ENCODE measurements at regions not wholly inside any gene's neighbourhood (a gene's known extent, or its start where the extent isn't known, plus 50 kb on each side); places are given as distances from the start of the nearest gene placed in this dataset.

GRCh38 chr20:58019027-58019849 lies 209.2 kb downstream of the ANKRD60 start:
- FAIRE-seq (no peak), DNase-seq (ENCODE audit: insufficient read length, low spot score) (no peak)
- TF ChIP-seq POLR2A (IDR thresholded peaks at IDR 0.05; ENCODE audit: low read depth, low read length) (no peak), POU2F2 (IDR thresholded peaks at IDR 0.05; ENCODE audit: low read depth, low read length) (no peak), POLR2AphosphoS5 (IDR thresholded peaks at IDR 0.05; ENCODE audit: low read depth, low read length) (no peak), SPI1 (IDR thresholded peaks at IDR 0.05; ENCODE audit: low read depth, low read length) (no peak), PAX5 (IDR thresholded peaks at IDR 0.05; ENCODE audit: insufficient read depth, low read length, severe bottlenecking) (no peak), TAF1 (IDR thresholded peaks at IDR 0.05; ENCODE audit: low read depth, low read length) (no peak)

- no peak for TF ChIP-seq POU2F2 (IDR thresholded peaks at IDR 0.05; ENCODE audit: low read depth, low read length)
- no peak for TF ChIP-seq TAF1 (IDR thresholded peaks at IDR 0.05; ENCODE audit: low read depth, low read length)
- no peak for TF ChIP-seq SPI1 (IDR thresholded peaks at IDR 0.05; ENCODE audit: low read depth, low read length)
- no peak for TF ChIP-seq POLR2A (IDR thresholded peaks at IDR 0.05; ENCODE audit: low read depth, low read length)
- no peak for TF ChIP-seq POLR2AphosphoS5 (IDR thresholded peaks at IDR 0.05; ENCODE audit: low read depth, low read length)
- TF ChIP-seq PAX5 (IDR thresholded peaks at IDR 0.05; ENCODE audit: insufficient read depth, low read length, severe bottlenecking): no peak
- no peak for FAIRE-seq
Observed at GRCh38 chr20:58018590-58018989, 209.9 kb downstream of the ANKRD60 start.

GRCh38 chr20:58017970-58018530 lies 210.4 kb downstream of the ANKRD60 start:
- FAIRE-seq: no peak
- TF ChIP-seq TAF1 (IDR thresholded peaks at IDR 0.05; ENCODE audit: low read depth, low read length): no peak
- TF ChIP-seq PAX5 (IDR thresholded peaks at IDR 0.05; ENCODE audit: insufficient read depth, low read length, severe bottlenecking): no peak
- TF ChIP-seq POLR2A (IDR thresholded peaks at IDR 0.05; ENCODE audit: low read depth, low read length): no peak
- TF ChIP-seq SPI1 (IDR thresholded peaks at IDR 0.05; ENCODE audit: low read depth, low read length): no peak
- no peak for TF ChIP-seq POLR2AphosphoS5 (IDR thresholded peaks at IDR 0.05; ENCODE audit: low read depth, low read length)
- TF ChIP-seq POU2F2 (IDR thresholded peaks at IDR 0.05; ENCODE audit: low read depth, low read length): no peak
- no peak for DNase-seq (ENCODE audit: insufficient read length, low spot score)

More at GRCh38 chr20:58018590-58018989, 209.9 kb downstream of the ANKRD60 start:
- DNase-seq (ENCODE audit: insufficient read length, low spot score): no peak

GRCh38 chr20:58017231-58017969 lies 211.1 kb downstream of the ANKRD60 start:
- FAIRE-seq: no peak
- no peak for DNase-seq (ENCODE audit: insufficient read length, low spot score)
- TF ChIP-seq SPI1 (IDR thresholded peaks at IDR 0.05; ENCODE audit: low read depth, low read length) (no peak), POLR2A (IDR thresholded peaks at IDR 0.05; ENCODE audit: low read depth, low read length) (no peak), PAX5 (IDR thresholded peaks at IDR 0.05; ENCODE audit: insufficient read depth, low read length, severe bottlenecking) (no peak), POLR2AphosphoS5 (IDR thresholded peaks at IDR 0.05; ENCODE audit: low read depth, low read length) (no peak), TAF1 (IDR thresholded peaks at IDR 0.05; ENCODE audit: low read depth, low read length) (no peak), POU2F2 (IDR thresholded peaks at IDR 0.05; ENCODE audit: low read depth, low read length) (no peak)

GRCh38 chr20:58016779-58017178 lies 211.7 kb downstream of the ANKRD60 start:
- FAIRE-seq (no peak), DNase-seq (ENCODE audit: insufficient read length, low spot score) (no peak)
- TF ChIP-seq POU2F2 (IDR thresholded peaks at IDR 0.05; ENCODE audit: low read depth, low read length) (no peak), POLR2AphosphoS5 (IDR thresholded peaks at IDR 0.05; ENCODE audit: low read depth, low read length) (no peak), SPI1 (IDR thresholded peaks at IDR 0.05; ENCODE audit: low read depth, low read length) (no peak), TAF1 (IDR thresholded peaks at IDR 0.05; ENCODE audit: low read depth, low read length) (no peak), PAX5 (IDR thresholded peaks at IDR 0.05; ENCODE audit: insufficient read depth, low read length, severe bottlenecking) (no peak), POLR2A (IDR thresholded peaks at IDR 0.05; ENCODE audit: low read depth, low read length) (no peak)

- no peak for TF ChIP-seq POLR2AphosphoS5 (IDR thresholded peaks at IDR 0.05; ENCODE audit: low read depth, low read length)
- TF ChIP-seq POLR2A (IDR thresholded peaks at IDR 0.05; ENCODE audit: low read depth, low read length): no peak
- no peak for TF ChIP-seq PAX5 (IDR thresholded peaks at IDR 0.05; ENCODE audit: insufficient read depth, low read length, severe bottlenecking)
- TF ChIP-seq TAF1 (IDR thresholded peaks at IDR 0.05; ENCODE audit: low read depth, low read length): no peak
- no peak for TF ChIP-seq POU2F2 (IDR thresholded peaks at IDR 0.05; ENCODE audit: low read depth, low read length)
- TF ChIP-seq SPI1 (IDR thresholded peaks at IDR 0.05; ENCODE audit: low read depth, low read length): no peak
- DNase-seq (ENCODE audit: insufficient read length, low spot score) (no peak), FAIRE-seq (no peak)
Observed at GRCh38 chr20:58014628-58015315, 213.7 kb downstream of the ANKRD60 start.

GRCh38 chr20:58012731-58013510 lies 215.5 kb downstream of the ANKRD60 start:
- no peak for FAIRE-seq
- TF ChIP-seq TAF1 (IDR thresholded peaks at IDR 0.05; ENCODE audit: low read depth, low read length) (no peak), PAX5 (IDR thresholded peaks at IDR 0.05; ENCODE audit: insufficient read depth, low read length, severe bottlenecking) (no peak), POU2F2 (IDR thresholded peaks at IDR 0.05; ENCODE audit: low read depth, low read length) (no peak), POLR2AphosphoS5 (IDR thresholded peaks at IDR 0.05; ENCODE audit: low read depth, low read length) (no peak), POLR2A (IDR thresholded peaks at IDR 0.05; ENCODE audit: low read depth, low read length) (no peak), SPI1 (IDR thresholded peaks at IDR 0.05; ENCODE audit: low read depth, low read length) (no peak)

More at GRCh38 chr20:58012731-58013510, 215.5 kb downstream of the ANKRD60 start:
- DNase-seq (ENCODE audit: insufficient read length, low spot score): no peak

Data from GM12891 (cell line).